GM12891 (cell line): ENCODE measurements at regions not wholly inside any gene's neighbourhood (a gene's known extent, or its start where the extent isn't known, plus 50 kb on each side); places are given as distances from the start of the nearest gene placed in this dataset.

Experiments used
- PAX5 ChIP-seq: IDR thresholded peaks from 2 replicates; pipeline ENCODE4 v1.6.1; 2011; ENCODE audit warnings: low read length, moderate library complexity, mild to moderate bottlenecking; ENCODE audit not compliant: insufficient read depth, severe bottlenecking
- POLR2A ChIP-seq: IDR thresholded peaks from 2 replicates; pipeline ENCODE4 v1.6.1; 2011; ENCODE audit warnings: low read depth, low read length, control low read depth
- POLR2AphosphoS5 ChIP-seq: IDR thresholded peaks from 2 replicates; pipeline ENCODE4 v1.6.1; 2011; ENCODE audit warnings: low read depth, low read length, control low read depth
- TAF1 ChIP-seq: IDR thresholded peaks from 2 replicates; pipeline ENCODE4 v1.6.1; 2011; ENCODE audit warnings: low read depth, low read length, control low read depth

- no peak for TF ChIP-seq POLR2AphosphoS5
- no peak for TF ChIP-seq POLR2A
- TF ChIP-seq TAF1: no peak
- TF ChIP-seq PAX5: no peak
These were observed 1133.3 kb upstream of the PIK3C3 start for GRCh38 chr18:40821596-40822243.
